ENCODE measurements at regions not wholly inside any gene's neighbourhood (a gene's known extent, or its start where the extent isn't known, plus 50 kb on each side); places are given as distances from the start of the nearest gene placed in this dataset.

- DNase-seq (ENCODE audit: low read depth in 1 of 2, low spot score in 1 of 2) = no peak
- H3K27me3 ChIP-seq (ENCODE audit: insufficient read depth, poor library complexity, severe bottlenecking) = no peaks in the 10 kb centered on the region
- no peak overlapping the region for H3K4me3 ChIP-seq (replicated peaks; ENCODE audit: insufficient read depth, low read length)
- TF ChIP-seq CTCF (IDR thresholded peaks at IDR 0.05; ENCODE audit: insufficient read depth, low read length) = no peak
- no peak for TF ChIP-seq GABPA (IDR thresholded peaks at IDR 0.05; ENCODE audit: low read depth)
- no peak for TF ChIP-seq REST (IDR thresholded peaks at IDR 0.05; ENCODE audit: insufficient replicate concordance, low read depth)
- no peak for TF ChIP-seq POLR2AphosphoS5 (IDR thresholded peaks at IDR 0.05; ENCODE audit: low read depth)
- H3K27ac ChIP-seq (replicated peaks) = no peak overlapping the region
These were observed 131.5 kb upstream of the SV2C start for GRCh38 chr5:75951716-75952115.

GRCh38 chr5:75951158-75951557, 132.0 kb upstream of the SV2C start:
- no peak overlapping the region for H3K4me3 ChIP-seq (replicated peaks; ENCODE audit: insufficient read depth, low read length)
- no peak overlapping the region for H3K27ac ChIP-seq (replicated peaks)
- no peak for DNase-seq (ENCODE audit: low read depth in 1 of 2, low spot score in 1 of 2)
- no peaks in the 10 kb centered on the region for H3K27me3 ChIP-seq (ENCODE audit: insufficient read depth, poor library complexity, severe bottlenecking)
- TF ChIP-seq GABPA (IDR thresholded peaks at IDR 0.05; ENCODE audit: low read depth) (no peak), CTCF (IDR thresholded peaks at IDR 0.05; ENCODE audit: insufficient read depth, low read length) (no peak), REST (IDR thresholded peaks at IDR 0.05; ENCODE audit: insufficient replicate concordance, low read depth) (no peak), POLR2AphosphoS5 (IDR thresholded peaks at IDR 0.05; ENCODE audit: low read depth) (no peak), SPI1 (IDR thresholded peaks at IDR 0.05; ENCODE audit: borderline replicate concordance, low read depth) (no peak)

- peak in 1 of 2 experiments; percentile 1 for DNase-seq (ENCODE audit: low read depth in 1 of 2, low spot score in 1 of 2)
- no peaks in the 10 kb centered on the region for H3K27me3 ChIP-seq (ENCODE audit: insufficient read depth, poor library complexity, severe bottlenecking)
- TF ChIP-seq GABPA (IDR thresholded peaks at IDR 0.05; ENCODE audit: low read depth) (no peak), SPI1 (IDR thresholded peaks at IDR 0.05; ENCODE audit: borderline replicate concordance, low read depth) (peak; percentile 84)
These were observed 134.7 kb upstream of the SV2C start for GRCh38 chr5:75948438-75948837.

GRCh38 chr5:75940418-75940817, 142.8 kb upstream of the SV2C start:
- H3K27ac ChIP-seq (replicated peaks) = no peak overlapping the region
- H3K4me3 ChIP-seq (replicated peaks; ENCODE audit: insufficient read depth, low read length) = no peak overlapping the region
- no peak for DNase-seq (ENCODE audit: low read depth in 1 of 2, low spot score in 1 of 2)
- no peaks in the 10 kb centered on the region for H3K27me3 ChIP-seq (ENCODE audit: insufficient read depth, poor library complexity, severe bottlenecking)
- TF ChIP-seq REST (IDR thresholded peaks at IDR 0.05; ENCODE audit: insufficient replicate concordance, low read depth) = no peak
- TF ChIP-seq GABPA (IDR thresholded peaks at IDR 0.05; ENCODE audit: low read depth) = no peak
- TF ChIP-seq POLR2AphosphoS5 (IDR thresholded peaks at IDR 0.05; ENCODE audit: low read depth) = no peak
- TF ChIP-seq SPI1 (IDR thresholded peaks at IDR 0.05; ENCODE audit: borderline replicate concordance, low read depth) = no peak
- no peak for TF ChIP-seq CTCF (IDR thresholded peaks at IDR 0.05; ENCODE audit: insufficient read depth, low read length)

More at GRCh38 chr5:75948438-75948837, 134.7 kb upstream of the SV2C start:
- no peak overlapping the region for H3K4me3 ChIP-seq (replicated peaks; ENCODE audit: insufficient read depth, low read length)
- H3K27ac ChIP-seq (replicated peaks) = no peak overlapping the region

Data from HL-60 (cell line).